B cell (primary cell): ENCODE measurements at regions not wholly inside any gene's neighbourhood (a gene's known extent, or its start where the extent isn't known, plus 50 kb on each side); places are given as distances from the start of the nearest gene placed in this dataset.

Experiments used
- CTCF ChIP-seq: fragments of 200-600 bp; IDR thresholded peaks from one replicate; pipeline ENCODE4 v1.8.0; 2022; ENCODE audit warnings: antibody characterized with exemption, mild to moderate bottlenecking
- EZH2 ChIP-seq: IDR thresholded peaks from 2 replicates; pipeline ENCODE4 v1.6.1; 2012; ENCODE audit warnings: borderline replicate concordance, low read depth, mild to moderate bottlenecking, moderate library complexity, low read length; ENCODE audit not compliant: insufficient read depth, poor library complexity, severe bottlenecking

GRCh38 chr9:89548071-89548638 is 50.2 kb upstream of the SEMA4D start:
- no peak for TF ChIP-seq CTCF
- TF ChIP-seq EZH2 = no peak
